ENCODE measurements at regions not wholly inside any gene's neighbourhood (a gene's known extent, or its start where the extent isn't known, plus 50 kb on each side); places are given as distances from the start of the nearest gene placed in this dataset.

DNA sequence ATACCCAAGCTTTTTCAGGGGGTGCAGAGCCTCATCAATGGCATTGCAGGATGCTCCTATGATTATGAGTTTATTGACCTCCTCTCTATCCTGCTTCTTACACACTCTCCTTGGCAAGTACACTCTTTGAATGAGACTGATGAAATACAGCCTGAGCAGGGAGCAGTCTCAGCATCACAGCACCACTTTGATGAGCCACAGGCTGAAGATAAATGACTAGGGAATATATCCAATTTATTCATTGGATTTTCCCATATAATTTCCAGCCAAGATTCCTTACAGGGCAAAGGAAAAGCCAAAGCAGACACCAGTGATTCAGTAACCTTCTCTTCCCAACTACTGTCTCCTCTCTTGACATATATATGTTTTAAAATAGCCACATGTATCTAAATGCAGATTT lies 79.2 kb downstream of the CASP12 start:
- TF ChIP-seq YY1 (IDR thresholded peaks at IDR 0.05; ENCODE audit: insufficient read depth, insufficient read length) (no peak), SUZ12 (IDR thresholded peaks at IDR 0.05; ENCODE audit: extremely low read depth, insufficient read depth, insufficient read length) (no peak), ZNF274 (IDR thresholded peaks at IDR 0.05; ENCODE audit: low read depth, low read length) (no peak)
